Occipital lobe (tissue), 1 donor: ENCODE measurements at regions not wholly inside any gene's neighbourhood (a gene's known extent, or its start where the extent isn't known, plus 50 kb on each side); places are given as distances from the start of the nearest gene placed in this dataset.

ENCODE experiments used
- DNase-seq: peaks from one replicate; lab custom pipeline; 2025; lab: John Stamatoyannopoulos, UW

DNA sequence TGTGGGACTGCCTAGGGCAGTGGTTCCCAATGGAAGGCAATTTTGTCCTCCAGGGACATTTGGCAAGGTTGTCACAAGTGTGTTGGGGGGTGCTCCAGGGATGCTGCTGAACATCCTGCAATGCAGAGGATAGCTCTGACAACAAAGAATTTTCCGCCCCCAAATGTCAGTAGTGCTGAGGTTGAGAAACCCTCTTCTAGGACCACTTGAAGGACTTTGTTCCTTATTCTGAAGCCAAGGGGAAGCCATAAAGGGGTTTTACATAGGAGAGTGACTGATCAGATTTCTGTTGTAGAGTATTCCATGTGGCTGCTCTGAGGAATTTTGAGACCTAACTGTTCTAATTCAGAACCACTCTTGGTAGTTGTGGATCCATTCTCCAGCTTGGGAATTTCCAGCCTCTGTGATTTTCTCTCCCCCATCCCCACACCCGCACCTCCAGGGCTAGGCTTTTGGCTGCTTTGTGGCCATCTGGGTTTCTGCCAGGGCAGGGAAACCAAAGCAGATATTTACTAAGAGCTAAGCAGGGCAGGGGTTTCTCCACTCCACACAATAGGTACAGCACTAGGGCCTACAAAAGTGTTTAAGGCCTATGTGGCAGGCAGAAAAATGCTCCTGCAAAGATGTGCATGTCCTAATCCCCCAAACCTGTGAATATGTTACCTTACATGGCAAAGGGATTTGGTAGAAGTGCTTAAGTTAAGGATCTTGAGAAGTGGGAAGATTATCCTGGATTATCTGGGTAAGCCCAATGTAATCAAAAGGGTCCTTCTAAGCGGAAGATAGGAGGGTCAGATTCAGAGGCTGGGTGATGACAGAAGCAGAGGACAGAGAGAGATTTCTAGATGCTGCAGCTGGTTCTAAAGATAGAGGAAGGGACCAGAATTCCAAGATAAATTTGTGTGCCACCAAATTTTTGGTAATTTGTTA is 135.4 kb downstream of the TMEM17 start:
- no peak for DNase-seq

DNA sequence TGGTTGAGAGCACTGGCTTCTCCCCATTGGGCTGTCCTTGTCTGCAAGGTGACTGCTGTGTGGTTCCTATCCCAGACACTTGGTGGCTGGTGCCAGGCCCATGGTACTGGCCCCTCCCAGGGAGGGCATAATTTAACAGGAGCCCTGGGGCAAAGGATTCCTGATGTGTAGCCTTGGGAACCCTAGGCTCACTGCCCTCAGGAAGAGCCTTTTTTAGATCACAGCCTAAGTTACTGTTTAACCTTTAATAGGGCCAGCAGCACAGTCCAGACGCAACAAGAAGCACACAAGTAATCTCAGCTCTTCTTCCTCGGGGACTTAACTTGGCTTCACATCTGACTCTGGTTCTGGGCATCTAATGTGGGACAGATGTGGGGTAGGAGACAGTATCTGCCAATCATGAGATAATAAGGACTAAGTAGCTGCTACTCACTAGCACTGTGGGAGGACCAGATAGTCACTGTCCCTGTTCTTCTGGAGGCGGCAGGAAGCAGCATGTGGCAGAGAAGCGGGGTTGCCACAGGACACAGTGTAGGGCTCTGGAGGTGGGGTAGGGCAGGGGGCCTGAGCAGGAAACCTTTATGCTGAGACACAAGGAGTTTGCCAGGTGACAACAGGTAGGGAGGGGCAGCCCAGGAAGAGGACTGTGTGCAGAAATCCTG is 136.3 kb downstream of the TMEM17 start:
- DNase-seq = no peak

DNA sequence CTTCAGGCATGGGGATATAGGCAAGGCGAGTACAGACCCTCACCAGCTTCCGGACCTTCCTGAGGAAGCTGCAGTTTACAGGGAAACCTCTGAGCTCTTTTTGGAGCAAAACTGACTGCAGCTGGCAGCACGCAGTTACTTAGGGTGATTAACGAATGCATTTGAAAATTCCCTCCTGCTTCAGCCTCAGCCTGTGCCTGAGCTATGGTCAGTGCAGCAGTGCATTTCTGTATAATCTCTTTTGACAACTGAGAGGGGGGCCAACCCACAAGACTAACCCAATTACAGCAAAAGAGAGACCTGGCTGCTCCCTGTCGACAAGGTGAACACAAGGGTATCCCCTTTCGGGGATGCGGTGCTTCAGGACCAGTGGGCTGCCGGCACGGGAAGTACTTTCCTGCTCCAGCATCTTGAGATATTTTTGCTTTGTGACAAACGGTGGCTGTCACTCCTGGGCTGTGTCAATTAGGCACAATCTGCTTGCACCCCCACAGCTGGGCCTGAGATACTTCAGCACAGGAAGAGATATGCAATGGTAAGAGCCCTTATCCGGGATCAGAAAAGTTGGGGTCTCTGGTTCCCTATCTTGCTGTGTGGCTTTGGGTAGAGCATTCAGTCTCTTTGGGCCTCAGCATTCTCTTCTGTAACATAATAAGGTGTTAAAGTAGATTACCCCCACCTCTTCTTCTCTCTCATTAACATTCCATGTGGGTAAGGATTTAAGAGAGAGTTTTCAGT is 141.0 kb downstream of the TMEM17 start:
- DNase-seq = no peak

DNA sequence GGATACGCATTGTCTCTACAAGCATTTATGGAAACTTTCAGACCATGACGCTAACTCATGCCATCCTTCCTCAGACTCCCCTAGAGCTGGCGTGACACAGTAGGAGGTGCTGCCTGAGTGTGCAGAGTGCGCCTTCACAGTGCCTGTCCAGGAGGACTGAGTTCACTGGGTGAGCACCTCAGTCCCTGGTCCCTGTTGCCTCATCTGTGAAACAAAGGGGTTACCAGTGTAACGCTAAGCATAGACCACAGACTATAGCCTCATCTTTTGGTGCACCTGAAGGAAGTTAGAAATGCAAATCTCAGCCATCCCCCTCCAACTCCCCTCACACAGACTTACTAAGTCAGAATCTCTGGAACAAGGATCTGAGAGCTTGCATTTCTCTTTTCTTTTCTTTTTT is 142.8 kb downstream of the TMEM17 start:
- no peak for DNase-seq

DNA sequence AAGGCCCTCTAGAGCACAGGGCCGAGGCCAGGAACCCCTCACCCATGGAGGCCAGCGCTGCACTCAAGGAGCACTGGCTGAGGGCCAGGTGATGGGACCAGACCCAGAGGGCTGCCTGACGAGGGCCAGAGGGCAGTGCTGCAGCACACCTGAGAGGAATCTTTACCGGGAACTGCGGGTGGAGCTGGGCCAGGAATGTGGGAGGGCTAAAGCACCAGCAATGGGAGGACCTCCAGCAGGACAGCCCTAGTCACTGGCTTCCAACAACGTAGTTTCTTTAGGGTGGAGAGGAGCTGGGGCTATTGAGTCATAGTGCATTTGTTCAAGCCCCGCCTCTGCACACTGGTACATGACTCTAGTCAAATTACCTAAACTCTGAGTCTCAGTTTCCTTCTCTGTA is 143.4 kb downstream of the TMEM17 start:
- no peak for DNase-seq

DNA sequence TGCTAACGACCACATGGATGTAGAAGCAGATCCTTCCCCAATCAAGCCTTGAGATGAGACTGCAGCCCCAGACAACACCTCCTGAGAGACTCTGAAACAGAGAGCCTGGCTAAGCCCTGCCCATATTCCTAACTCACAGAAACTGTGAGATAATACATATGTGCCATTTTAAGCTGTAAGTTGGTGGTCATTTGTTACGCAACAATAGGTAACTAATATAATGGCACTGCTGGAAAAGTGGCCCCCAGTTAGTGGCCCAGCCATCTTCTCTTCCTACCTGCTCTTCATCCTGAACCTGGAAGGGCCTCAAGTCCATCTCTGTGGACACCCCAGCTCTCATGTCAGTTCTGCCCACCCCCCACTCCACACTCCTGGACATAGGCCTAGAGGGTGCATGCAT is 144.0 kb downstream of the TMEM17 start:
- DNase-seq = no peak

DNA sequence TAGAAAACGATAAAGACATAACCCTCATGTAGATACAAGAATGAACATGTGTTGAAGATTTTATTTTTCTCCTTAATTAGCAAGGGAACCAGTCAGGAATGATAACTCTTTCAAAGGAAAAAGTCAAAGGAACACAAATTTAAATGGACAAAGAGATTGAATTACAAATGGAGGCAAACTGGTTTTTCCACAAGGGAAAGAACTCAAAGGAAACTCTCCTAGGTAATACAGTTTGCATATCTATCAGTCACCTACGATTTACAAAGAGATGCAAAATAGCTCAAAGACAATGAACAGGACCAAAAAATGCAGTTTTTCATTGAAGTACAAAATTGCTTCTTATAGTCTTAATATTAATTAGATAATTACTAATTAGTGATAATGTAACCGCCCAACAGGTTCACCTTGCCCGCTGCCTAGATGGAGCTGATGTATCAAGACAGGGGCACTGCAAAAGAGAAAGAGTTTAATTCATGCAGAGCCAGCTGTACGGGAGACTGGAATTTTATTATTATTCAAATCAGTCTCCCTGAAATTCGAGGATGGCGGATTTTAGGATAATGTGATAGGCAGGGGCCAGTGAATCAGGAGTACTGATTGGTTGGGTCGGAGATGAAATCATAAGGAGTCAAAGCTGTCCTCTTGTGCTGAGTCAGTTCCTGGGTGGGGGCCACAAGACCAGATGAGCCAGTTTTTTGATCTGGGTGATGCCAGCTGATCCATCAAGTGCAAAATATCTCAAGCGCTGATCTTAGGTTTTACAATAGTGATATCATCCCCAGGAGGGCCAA is 151.0 kb downstream of the TMEM17 start:
- DNase-seq = no peak

DNA sequence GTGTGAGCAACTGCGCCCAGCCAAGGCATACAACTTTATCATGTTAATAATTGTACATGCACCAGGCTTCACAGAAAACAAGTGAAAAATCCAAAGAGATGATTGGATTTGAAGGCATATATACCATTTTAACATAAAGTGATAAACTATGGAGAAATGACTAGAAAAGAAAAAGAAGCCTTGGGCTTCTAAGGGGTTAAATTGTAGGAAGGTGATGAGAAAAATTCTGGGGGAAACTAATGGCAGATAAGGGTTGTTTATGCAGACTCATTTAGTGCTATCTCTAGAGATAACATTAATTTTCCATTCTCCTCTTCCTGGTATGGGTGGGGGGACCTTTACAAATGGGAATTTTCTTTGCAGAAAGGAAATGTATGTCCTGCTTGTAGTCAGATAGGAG is 154.0 kb downstream of the TMEM17 start:
- DNase-seq = no peak

DNA sequence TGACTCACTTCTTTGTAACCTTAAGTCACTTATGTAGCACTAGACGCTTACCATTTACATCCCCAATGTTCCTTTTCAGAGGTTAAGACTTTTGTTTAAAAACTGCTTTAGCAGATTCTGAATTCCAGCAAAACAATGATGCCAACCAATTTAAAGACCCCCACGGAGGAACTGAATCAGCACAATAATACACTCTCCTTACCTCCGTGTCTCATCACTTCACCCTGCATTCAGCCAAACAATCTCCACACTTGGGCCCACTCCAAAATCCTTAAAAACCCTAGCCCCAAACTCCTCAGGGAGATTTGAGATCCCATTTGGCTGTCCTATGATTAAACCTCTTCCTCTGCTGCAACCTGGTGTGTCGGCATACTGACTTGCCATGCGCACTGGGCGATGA is 153.9 kb downstream of the B3GNT2 start:
- DNase-seq = no peak

DNA sequence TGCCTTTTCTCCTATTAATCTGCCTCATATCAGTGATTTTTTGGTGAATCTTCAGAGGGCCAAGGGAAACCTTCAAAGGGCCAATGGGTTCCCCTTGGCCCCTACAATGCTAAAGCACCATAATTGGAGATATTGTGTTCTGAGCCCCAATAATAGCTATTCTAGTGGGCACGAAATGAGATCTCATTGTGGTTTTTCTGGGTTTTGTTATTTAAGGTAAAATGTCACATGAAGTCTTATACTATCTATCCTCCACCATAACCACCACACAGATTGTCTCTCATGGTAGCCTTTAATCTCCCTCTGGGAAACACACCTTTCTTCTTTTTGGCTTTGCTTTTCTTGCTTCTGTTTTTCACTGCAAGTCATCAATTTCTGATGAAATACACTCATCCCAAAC is 152.8 kb downstream of the B3GNT2 start:
- no peak for DNase-seq

DNA sequence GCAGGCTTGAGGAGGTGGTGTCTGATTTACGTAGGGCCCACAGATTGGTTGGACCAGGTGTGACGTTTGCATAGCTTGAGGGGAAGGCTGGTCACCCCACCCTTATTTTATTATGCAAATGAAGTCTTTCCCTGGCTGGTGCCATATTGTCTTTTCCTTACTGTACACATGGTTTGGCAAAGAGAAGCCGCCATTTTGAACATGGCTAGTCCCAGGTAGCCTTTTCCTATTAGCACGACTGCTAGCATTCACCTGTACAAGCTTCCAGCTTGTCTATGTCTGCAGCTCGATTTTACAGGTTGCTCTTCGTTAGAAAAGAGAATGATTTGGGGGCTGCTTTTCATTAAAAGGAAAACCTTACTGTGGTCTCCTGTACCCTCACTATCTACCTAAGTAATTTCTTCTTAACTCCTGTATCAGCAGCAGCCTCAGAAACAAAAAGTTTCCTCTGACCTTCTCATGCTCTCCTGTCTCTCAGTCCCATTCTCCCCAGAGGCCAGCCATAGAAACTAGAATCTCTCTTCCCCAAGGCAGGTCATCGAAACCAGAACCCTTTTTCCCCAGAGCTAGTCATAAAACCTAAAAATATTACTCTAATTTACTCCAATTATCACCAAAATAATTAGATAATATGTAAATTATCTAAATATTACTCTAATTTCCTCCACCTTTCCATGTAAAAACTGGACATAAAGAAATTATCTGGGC is 151.8 kb downstream of the B3GNT2 start:
- DNase-seq = no peak

DNA sequence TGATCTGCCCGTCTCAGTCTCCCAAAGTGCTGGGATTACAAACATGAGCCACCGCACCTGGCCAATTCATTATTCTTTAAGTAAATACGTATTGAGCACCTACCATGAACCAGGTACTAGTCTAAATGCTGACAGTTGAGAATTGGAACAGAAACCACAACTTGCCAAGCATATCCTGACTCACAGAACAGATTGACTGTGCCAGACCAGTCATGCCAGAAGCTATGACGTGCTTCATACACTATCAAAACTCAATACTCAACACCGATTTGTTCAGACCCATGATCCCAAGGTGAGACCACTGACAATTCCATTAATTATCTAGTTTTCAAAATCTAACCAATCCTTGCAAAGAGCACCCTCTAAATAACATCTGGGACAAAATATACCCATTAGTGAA is 148.6 kb downstream of the B3GNT2 start:
- no peak for DNase-seq

DNA sequence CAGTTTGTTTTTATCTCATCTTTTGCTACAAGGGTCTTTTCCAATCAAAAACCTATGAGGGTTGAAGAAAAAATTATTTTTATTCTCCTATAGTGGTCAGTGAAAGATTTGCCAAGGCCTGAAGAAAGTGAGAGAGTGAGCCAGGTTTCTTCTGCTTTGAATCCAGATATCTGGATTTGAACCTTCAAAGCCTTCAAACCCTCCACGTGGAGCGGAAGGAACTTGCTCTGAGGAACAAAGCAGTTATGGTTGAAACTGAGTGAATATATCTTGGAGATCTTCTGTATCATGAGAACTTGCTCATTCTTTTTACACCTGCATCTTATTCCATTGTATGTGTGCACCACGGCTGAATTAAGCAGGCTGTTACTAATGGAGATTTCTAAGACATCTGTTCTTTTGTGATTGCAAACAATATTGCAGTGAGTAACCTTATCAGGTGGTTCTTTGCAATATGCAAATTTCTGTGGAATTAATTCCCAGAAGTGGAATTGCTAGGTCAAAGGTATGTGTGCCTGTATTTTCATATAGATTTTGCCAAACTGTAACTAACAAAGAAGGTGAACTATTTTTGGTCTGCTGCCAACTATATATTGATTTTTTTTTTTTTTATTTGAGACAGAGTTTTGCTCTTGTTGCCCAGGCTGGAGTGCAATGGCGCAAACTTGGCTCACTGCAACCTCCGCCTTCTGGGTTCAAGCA is 147.9 kb downstream of the B3GNT2 start:
- DNase-seq = no peak

DNA sequence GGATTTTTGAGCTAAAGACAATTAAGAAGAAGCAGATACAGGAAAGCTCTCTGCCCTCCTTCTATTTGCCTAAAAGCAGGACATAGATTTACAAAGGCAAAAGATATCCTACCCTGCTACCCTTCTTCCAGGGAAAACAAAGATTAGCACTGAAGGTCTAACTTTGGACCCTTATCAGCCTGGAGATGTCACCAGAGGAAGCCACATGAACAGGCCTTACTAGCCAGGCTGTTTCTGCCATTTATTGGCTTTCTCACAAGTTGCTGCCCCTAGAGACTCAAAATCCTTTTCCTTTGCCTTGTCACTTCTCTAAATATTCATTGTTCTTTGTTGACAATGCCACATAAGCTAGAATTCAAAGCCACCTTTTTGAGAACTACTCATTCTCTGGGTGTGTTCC is 147.3 kb downstream of the B3GNT2 start:
- no peak for DNase-seq

DNA sequence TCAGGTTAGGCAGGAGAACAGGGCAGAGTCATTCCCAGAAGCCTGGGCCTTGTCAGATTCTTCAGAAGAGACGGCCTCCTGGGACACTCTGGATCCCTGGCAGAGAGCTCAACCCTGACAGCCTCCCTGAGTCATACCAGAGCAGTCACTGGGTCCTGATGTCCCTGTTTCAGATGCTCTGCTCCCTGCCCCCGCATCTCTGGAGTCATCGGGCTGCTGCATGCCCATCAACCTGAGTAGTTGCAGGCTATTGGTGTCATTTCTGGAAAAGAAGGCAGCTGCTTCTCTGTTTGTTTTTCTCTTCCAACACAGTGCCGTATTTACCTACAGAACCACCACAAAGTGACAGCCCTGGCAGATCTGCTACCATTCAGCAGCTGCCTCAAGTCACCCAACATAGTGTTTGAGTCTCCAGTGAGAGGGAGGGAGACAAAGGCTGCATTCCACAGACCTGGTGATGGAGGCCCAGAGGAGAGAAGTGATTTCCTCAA is 145.1 kb downstream of the B3GNT2 start:
- no peak for DNase-seq

DNA sequence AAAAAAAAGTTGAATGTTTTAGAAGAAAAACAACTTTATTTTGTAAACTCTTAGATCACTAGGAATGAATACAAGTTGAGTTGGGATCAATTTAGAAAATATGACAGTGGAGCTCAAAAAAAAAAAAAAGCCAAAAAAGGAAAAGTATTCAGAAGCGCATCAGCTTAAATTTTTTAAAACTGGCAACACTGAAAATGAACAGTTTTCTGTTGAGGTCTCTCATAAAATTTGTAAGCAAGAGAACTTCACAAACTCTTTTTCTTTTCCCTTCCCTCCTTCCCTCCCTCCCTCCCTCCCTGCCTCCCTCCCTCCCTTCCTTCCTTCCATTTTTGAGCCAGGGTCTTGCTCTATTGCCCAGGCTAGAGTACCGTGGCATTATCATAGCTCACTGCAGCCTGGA is 143.9 kb downstream of the B3GNT2 start:
- DNase-seq = no peak

DNA sequence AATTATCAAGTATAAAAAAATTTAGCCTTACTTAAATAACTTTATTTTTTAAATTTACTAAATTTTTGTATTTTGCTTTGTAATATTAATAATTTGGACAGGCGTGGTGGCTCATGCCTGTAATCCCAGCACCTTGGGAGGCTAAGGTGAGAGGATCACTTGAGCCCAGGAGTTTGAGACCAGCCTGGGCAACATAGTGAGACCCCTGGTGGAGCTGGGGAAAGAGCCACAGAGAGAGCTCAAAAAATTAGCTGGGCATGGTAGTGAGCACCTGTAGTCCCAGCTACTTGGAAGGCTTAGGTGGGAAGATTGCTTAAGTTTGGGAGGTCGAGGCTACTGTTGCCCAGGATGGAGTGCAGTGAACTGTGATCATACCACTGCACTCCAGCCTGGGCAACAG is 143.5 kb downstream of the B3GNT2 start:
- DNase-seq = no peak

DNA sequence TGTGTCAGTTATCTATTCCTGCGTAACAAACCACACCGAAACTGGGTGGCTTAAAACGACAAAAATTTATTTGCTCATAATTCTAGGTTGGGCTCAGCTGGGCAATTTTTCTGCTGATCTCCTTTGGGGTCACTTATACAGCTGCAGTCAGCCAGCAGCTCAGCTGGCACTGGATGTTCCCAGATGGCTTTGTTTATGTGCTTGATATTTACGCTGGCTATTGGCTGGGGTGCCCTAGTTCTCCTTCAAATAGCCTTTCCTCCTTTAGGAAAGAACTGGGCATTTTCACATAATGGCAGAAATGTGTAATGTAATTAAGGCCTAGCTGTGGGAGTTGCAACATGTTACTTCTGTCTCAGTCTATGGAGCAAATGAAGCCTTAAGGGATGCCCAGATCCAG is 142.2 kb downstream of the B3GNT2 start:
- no peak for DNase-seq

DNA sequence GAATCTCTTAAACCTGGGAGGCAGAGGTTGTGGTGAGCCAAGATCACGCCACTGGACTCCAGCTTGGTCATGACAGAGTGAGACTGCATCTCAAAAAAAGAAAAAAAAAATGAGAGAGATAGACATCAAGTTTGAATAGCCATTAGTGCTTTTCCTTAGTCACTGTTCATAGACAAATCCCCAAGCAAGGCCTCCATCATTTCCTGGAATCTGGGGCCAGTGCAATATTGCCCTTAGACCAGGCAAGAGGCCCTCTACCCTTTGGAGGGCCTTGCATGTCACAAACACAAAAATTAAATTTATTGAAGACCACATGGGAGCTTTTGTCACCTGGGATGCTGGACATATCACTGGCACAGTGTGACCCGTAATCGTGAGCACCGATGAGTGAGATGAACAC is 141.5 kb downstream of the B3GNT2 start:
- DNase-seq = no peak

DNA sequence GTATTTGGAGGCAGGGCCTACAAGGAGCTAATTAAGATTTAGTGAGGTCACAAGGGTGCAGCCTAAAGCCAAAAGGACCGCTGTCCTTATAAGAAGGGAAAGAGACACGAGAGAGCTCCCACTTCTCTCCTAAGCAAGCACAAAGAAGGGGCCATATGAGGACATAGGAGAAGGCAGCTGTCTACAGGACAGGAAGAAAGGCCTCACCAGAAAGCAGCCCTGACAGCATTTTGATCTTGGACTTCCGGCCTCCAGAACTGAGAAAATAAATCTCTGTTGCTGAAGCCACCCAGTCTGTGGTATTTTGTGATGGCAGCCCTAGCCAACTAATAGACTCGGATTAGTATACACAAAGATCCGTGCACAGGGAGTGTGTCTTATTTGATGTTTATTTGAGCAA is 139.7 kb downstream of the B3GNT2 start:
- DNase-seq = no peak
